IMR-90 (cell line): ENCODE measurements at regions not wholly inside any gene's neighbourhood (a gene's known extent, or its start where the extent isn't known, plus 50 kb on each side); places are given as distances from the start of the nearest gene placed in this dataset.

Source experiments
- ATAC-seq: fragments of 200-7000 bp; cut with Tn5 transposase; 2 replicates; pipeline ENCODE4 v1.9.1; 2020; ENCODE audit warnings: low read depth, mild to moderate bottlenecking, moderate library complexity
- BruUV-seq: library from RNA; stranded (reverse); fragments of 400-500 nt; replicated peaks from 2 replicates; lab custom pipeline; 2021; lab: Mats Ljungman, UMichigan
- CTCF ChIA-PET: fragments of 300-600 bp; formaldehyde crosslinking; extraction: SDS; loops from one replicate; lab custom pipeline; 2021; ENCODE audit warnings: antibody characterized with exemption; lab: Yijun Ruan, JAX
- POLR2A ChIA-PET: fragments of 300-600 bp; sonication (Branson Sonifier 250); formaldehyde crosslinking; loops from one replicate; lab custom pipeline; 2022; ENCODE audit warnings: antibody characterized with exemption; ENCODE audit not compliant: unreplicated experiment; lab: Charles Lee
- DNase-seq: peaks from one replicate; pipeline ENCODE4 v3.0.0; 2013
- H2AFZ ChIP-seq: replicated peaks from 2 replicates; pipeline ENCODE3; 2013; ENCODE audit warnings: low read length, mild to moderate bottlenecking; ENCODE audit not compliant: poor library complexity
- H2AK5ac ChIP-seq: 2 replicates; pipeline ENCODE4 v1.6.1; 2013; ENCODE audit warnings: low read depth, low read length, inconsistent platforms
- H2AK9ac ChIP-seq: replicated peaks from 2 replicates; pipeline ENCODE3; 2013; ENCODE audit warnings: mild to moderate bottlenecking, low read depth, low read length, moderate library complexity; ENCODE audit not compliant: poor library complexity
- H2BK120ac ChIP-seq: 2 replicates; pipeline ENCODE4 v1.6.1; 2013; ENCODE audit warnings: low read depth, low read length, inconsistent platforms
- H2BK15ac ChIP-seq: 3 replicates; pipeline ENCODE4 v1.6.1; 2013; ENCODE audit warnings: low read depth, low read length, inconsistent platforms
- H2BK20ac ChIP-seq: 2 replicates; pipeline ENCODE4 v1.6.1; 2013; ENCODE audit warnings: low read depth, mild to moderate bottlenecking, inconsistent platforms, low read length, moderate library complexity
- H2BK5ac ChIP-seq: 2 replicates; pipeline ENCODE4 v1.6.1; 2013; ENCODE audit warnings: mild to moderate bottlenecking, low read depth, low read length, inconsistent platforms; ENCODE audit not compliant: poor library complexity, severe bottlenecking
- H3K14ac ChIP-seq: replicated peaks from 2 replicates; pipeline ENCODE4 v1.6.1; 2013; ENCODE audit warnings: low read depth, low read length, inconsistent platforms
- H3K18ac ChIP-seq: 2 replicates; pipeline ENCODE4 v1.6.1; 2013; ENCODE audit warnings: low read depth, low read length, control low read depth
- H3K23ac ChIP-seq: 2 replicates; pipeline ENCODE4 v1.6.1; 2013; ENCODE audit warnings: low read depth, low read length, inconsistent platforms
- H3K27ac ChIP-seq: 2 replicates; pipeline ENCODE4 v1.5.1; 2013; ENCODE audit warnings: mild to moderate bottlenecking, control low read depth, low read length; ENCODE audit not compliant: insufficient read depth
- H3K27me3 ChIP-seq: 2 replicates; pipeline ENCODE4 v1.6.1; 2013; ENCODE audit warnings: low read length; ENCODE audit not compliant: control insufficient read depth, insufficient read depth
- H3K36me3 ChIP-seq: 2 replicates; pipeline ENCODE4 v1.6.1; 2013; ENCODE audit warnings: low read length, mixed read lengths; ENCODE audit not compliant: control insufficient read depth, insufficient read depth
- H3K4ac ChIP-seq: 2 replicates; pipeline ENCODE4 v1.6.1; 2013; ENCODE audit warnings: low read depth, low read length, inconsistent platforms
- H3K4me1 ChIP-seq: 2 replicates; pipeline ENCODE4 v1.6.1; 2013; ENCODE audit warnings: low read length, mixed read lengths; ENCODE audit not compliant: control insufficient read depth, insufficient read depth
- H3K4me2 ChIP-seq: 2 replicates; pipeline ENCODE4 v1.6.1; 2013; ENCODE audit warnings: low read depth, mild to moderate bottlenecking, control low read depth, low read length, moderate library complexity
- H3K4me3 ChIP-seq: 2 replicates; pipeline ENCODE4 v1.5.1; 2013; ENCODE audit warnings: low read depth, mild to moderate bottlenecking, control low read depth, low read length, moderate library complexity; ENCODE audit not compliant: insufficient read depth
- H3K56ac ChIP-seq: 2 replicates; pipeline ENCODE4 v1.6.1; 2013; ENCODE audit warnings: low read length, inconsistent platforms; ENCODE audit not compliant: insufficient read depth; ENCODE audit errors: extremely low read depth
- H3K79me1 ChIP-seq, 2 experiments: 2 replicates each; pipeline ENCODE4 v1.6.1; 2013; ENCODE audit warnings: low read length in 2 of 2, inconsistent platforms in 1 of 2, low read depth in 1 of 2
- H3K9ac ChIP-seq: 2 replicates; pipeline ENCODE4 v1.6.1; 2013; ENCODE audit warnings: low read depth, low read length, control low read depth
- H3K9me1 ChIP-seq: 2 replicates; pipeline ENCODE4 v1.6.1; 2013; ENCODE audit warnings: low read length, inconsistent platforms; ENCODE audit not compliant: insufficient read depth
- H3K9me3 ChIP-seq: 2 replicates; pipeline ENCODE4 v1.6.1; 2013; ENCODE audit warnings: low read length; ENCODE audit not compliant: control insufficient read depth, insufficient read depth
- H4K20me1 ChIP-seq: 2 replicates; pipeline ENCODE4 v1.6.1; 2013; ENCODE audit warnings: low read length, inconsistent platforms; ENCODE audit not compliant: insufficient read depth
- H4K5ac ChIP-seq: 2 replicates; pipeline ENCODE4 v1.6.1; 2013; ENCODE audit warnings: mild to moderate bottlenecking, low read depth, low read length, control low read depth
- H4K8ac ChIP-seq, 2 experiments: 2 replicates each; pipeline ENCODE4 v1.6.1; 2013; ENCODE audit warnings: low read depth in 2 of 2, low read length in 2 of 2, control low read depth in 1 of 2, inconsistent platforms in 1 of 2
- H4K91ac ChIP-seq: 2 replicates; pipeline ENCODE4 v1.6.1; 2013; ENCODE audit warnings: low read depth, low read length, inconsistent platforms; ENCODE audit not compliant: insufficient read depth
- CHD1 ChIP-seq: IDR thresholded peaks from 2 replicates; pipeline ENCODE4 v1.6.1; 2012; ENCODE audit warnings: low read depth, low read length, improper control_type of control experiment
- CTCF ChIP-seq: conservative IDR thresholded peaks from 2 replicates; pipeline ENCODE4 v1.5.1; 2012; ENCODE audit warnings: mild to moderate bottlenecking, low read depth, low read length, improper control_type of control experiment
- ELK1 ChIP-seq: fragments of 150-350 bp; IDR thresholded peaks from 2 replicates; pipeline ENCODE4 v1.6.1; 2016; ENCODE audit warnings: low read depth, mild to moderate bottlenecking, low read length, moderate library complexity, borderline replicate concordance
- FOS ChIP-seq: fragments of 150-350 bp; IDR thresholded peaks from 2 replicates; pipeline ENCODE4 v1.6.1; 2016; ENCODE audit warnings: low read depth, low read length
- MAFK ChIP-seq: IDR thresholded peaks from 2 replicates; pipeline ENCODE4 v1.6.1; 2012; ENCODE audit warnings: low read depth, low read length, improper control_type of control experiment
- MAZ ChIP-seq: IDR thresholded peaks from 2 replicates; pipeline ENCODE4 v1.6.1; 2012; ENCODE audit warnings: low read depth, mild to moderate bottlenecking, low read length, improper control_type of control experiment, moderate library complexity, borderline replicate concordance
- MXI1 ChIP-seq: IDR thresholded peaks from 2 replicates; pipeline ENCODE4 v1.6.1; 2012; ENCODE audit warnings: low read depth, mild to moderate bottlenecking, low read length, moderate library complexity, borderline replicate concordance
- POLR2A ChIP-seq: IDR thresholded peaks from 2 replicates; pipeline ENCODE4 v1.6.1; 2012; ENCODE audit warnings: mild to moderate bottlenecking, low read depth, low read length
- RAD21 ChIP-seq: IDR thresholded peaks from 2 replicates; pipeline ENCODE4 v1.6.1; 2012; ENCODE audit warnings: low read length, improper control_type of control experiment
- RCOR1 ChIP-seq: IDR thresholded peaks from 2 replicates; pipeline ENCODE4 v1.6.1; 2012; ENCODE audit warnings: mild to moderate bottlenecking, low read length, improper control_type of control experiment; ENCODE audit not compliant: insufficient replicate concordance
- RFX5 ChIP-seq: IDR thresholded peaks from 2 replicates; pipeline ENCODE4 v1.8.0; 2012; ENCODE audit warnings: low read depth, mild to moderate bottlenecking, low read length, moderate library complexity
- SMC3 ChIP-seq: fragments of 150-350 bp; IDR thresholded peaks from 2 replicates; pipeline ENCODE4 v1.6.1; 2016; ENCODE audit warnings: low read depth, mild to moderate bottlenecking, antibody characterized with exemption, low read length, moderate library complexity
- USF2 ChIP-seq: fragments of 150-350 bp; IDR thresholded peaks from 2 replicates; pipeline ENCODE4 v1.6.1; 2017; ENCODE audit warnings: mild to moderate bottlenecking, antibody characterized with exemption, low read length, low read depth
- WGBS, 2 experiments: methylation state at CpG; one replicate each; pipeline versions ENCODE4 v1.1.5 to v1.1.7; 2013; ENCODE audit warnings: missing lambda C conversion rate in 2 of 2; ENCODE audit not compliant: insufficient read length in 1 of 2; ENCODE audit errors: extremely low coverage in 2 of 2; 5-methylcytosine and 5-hydroxymethylcytosine counted together
- dilution Hi-C: fragments of 300-500 bp; cut with HindIII; formaldehyde crosslinking; loops from one replicate; pipeline ENCODE4 v1.14.3; 2018; ENCODE audit warnings: low sequenced_read_pairs; ENCODE audit not compliant: unreplicated experiment
- in situ Hi-C: fragments of 300-500 bp; cut with MboI; formaldehyde crosslinking; loops from 3 replicates; pipeline ENCODE4 v1.14.3; 2019; ENCODE audit warnings: low sequenced_read_pairs, inconsistent platforms, mixed read lengths
- intact Hi-C: fragments of 100-400 bp; cut with micrococcal nuclease; formaldehyde crosslinking; loops from 2 replicates; pipeline ENCODE4 v1.10.0; 2022

- no peak overlapping the region for H3K18ac ChIP-seq
- ATAC-seq: no peak
- no peak overlapping the region for H3K4ac ChIP-seq
- H3K27me3 ChIP-seq: no peaks in the 10 kb centered on the region
- no peak overlapping the region for H4K5ac ChIP-seq
- H3K56ac ChIP-seq: no peak overlapping the region
- BruUV-seq: no TSS peak
- H3K23ac ChIP-seq: no peak overlapping the region
- H3K9ac ChIP-seq: no peak overlapping the region
- in situ Hi-C loops: no loop called here
- WGBS, 2 experiments: no CpG with 5 or more reads among the region's 3 CpGs
- no peak overlapping the region for H3K14ac ChIP-seq
- no peak overlapping the region for H2BK15ac ChIP-seq
- no peak overlapping the region for H2AFZ ChIP-seq
- H3K9me3 ChIP-seq: no peaks in the 10 kb centered on the region
- H2BK120ac ChIP-seq: no peak overlapping the region
- H4K20me1 ChIP-seq: no peaks in the 10 kb centered on the region
- CTCF ChIA-PET: no interaction called here
- H4K91ac ChIP-seq: no peak overlapping the region
- no peaks in the 10 kb centered on the region for H3K36me3 ChIP-seq
- no peak overlapping the region for H2BK5ac ChIP-seq
- no peak overlapping the region for H3K4me3 ChIP-seq
- no peaks in the 10 kb centered on the region for H3K79me1 ChIP-seq
- H2AK9ac ChIP-seq: no peak overlapping the region
- no peak overlapping the region for H3K27ac ChIP-seq
- H2AK5ac ChIP-seq: no peak overlapping the region
- H3K4me2 ChIP-seq: no peak overlapping the region
- POLR2A ChIA-PET: no interaction called here
- dilution Hi-C loops: no loop called here
- no peaks in the 10 kb centered on the region for H3K4me1 ChIP-seq
- no peak overlapping the region for H4K8ac ChIP-seq
- no peaks in the 10 kb centered on the region for H3K9me1 ChIP-seq
- intact Hi-C loops: no loop called here
- no peak for DNase-seq
- no peak for TF ChIP-seq POLR2A
- TF ChIP-seq RAD21: no peak
- no peak for TF ChIP-seq ELK1
- no peak for TF ChIP-seq MXI1
- TF ChIP-seq RFX5: no peak
- no peak for TF ChIP-seq USF2
- TF ChIP-seq CHD1: no peak
- TF ChIP-seq MAZ: no peak
- TF ChIP-seq MAFK: no peak
- TF ChIP-seq CTCF: no peak
- TF ChIP-seq RCOR1: no peak
- no peak for TF ChIP-seq SMC3
- TF ChIP-seq FOS: no peak
- H2BK20ac ChIP-seq: no peak overlapping the region
Observed at GRCh38 chr2:51225377-51225776, 193.4 kb upstream of the NRXN1 start.
